Right renal cortex interstitium (tissue), 3 donors: ENCODE measurements at regions not wholly inside any gene's neighbourhood (a gene's known extent, or its start where the extent isn't known, plus 50 kb on each side); places are given as distances from the start of the nearest gene placed in this dataset.

Experiments
- DNase-seq, 3 donors: peaks; one replicate each; pipeline ENCODE4 v3.0.0-alpha.2; 2013; ENCODE audit warnings: low read depth in 3 of 3, low spot score in 2 of 3

DNA sequence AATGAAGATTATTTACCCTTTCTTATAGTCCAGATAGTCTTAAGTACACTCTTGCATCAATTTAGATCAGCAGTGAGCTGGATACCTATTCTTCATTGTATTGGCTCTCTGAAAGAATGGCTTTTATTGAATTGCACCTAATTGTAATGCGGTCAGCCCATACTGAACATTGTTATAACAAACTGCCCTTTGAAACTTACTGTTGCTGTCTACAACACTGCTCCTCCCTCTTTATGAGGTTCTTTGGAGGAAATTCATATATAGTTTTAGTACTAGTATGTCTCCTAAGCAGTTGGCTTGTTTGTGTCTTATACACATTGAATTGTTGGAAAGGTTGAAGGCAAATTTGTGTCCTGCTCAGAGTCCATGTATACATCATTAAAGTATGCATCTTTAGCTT lies 66.5 kb upstream of the UGP2 start:
- no peak for DNase-seq

DNA sequence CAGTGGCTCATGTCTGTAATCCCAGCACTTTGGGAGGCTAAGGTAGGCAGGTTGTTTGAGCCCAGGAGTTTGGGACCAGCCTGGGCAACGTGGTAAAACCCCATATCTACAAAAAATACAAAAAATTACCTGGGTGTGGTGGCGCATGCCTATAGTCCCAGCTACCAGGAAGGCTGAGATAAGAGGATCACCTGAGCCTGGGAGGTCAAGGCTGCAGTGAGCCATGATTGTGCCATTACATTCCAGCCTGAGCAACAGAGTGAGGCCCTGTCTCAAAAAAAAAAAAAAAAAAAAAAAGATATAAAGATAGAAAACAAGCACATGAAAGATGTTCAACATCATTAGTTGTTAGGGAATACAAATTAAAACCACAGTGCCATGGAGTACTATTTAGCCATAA lies 65.3 kb upstream of the UGP2 start:
- DNase-seq, result no peak

DNA sequence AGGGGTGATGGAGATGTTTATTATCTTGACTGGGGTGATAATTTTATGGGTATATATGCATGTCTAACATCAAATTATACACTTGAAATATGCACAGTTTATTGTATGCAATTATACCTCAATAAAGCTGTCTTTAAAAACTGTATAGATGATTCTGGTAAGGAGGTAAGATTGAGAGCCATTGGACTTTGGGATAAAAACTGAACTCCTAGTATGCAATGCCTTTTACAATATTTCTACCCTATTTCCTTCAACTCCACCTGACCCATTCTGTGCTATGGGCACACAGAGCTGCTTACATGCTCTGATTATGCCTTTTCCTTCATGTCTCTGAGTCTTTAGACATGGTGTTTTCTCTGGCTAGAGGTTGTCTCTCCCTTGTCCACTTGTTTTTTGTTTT lies 63.9 kb upstream of the UGP2 start:
- no peak for DNase-seq

DNA sequence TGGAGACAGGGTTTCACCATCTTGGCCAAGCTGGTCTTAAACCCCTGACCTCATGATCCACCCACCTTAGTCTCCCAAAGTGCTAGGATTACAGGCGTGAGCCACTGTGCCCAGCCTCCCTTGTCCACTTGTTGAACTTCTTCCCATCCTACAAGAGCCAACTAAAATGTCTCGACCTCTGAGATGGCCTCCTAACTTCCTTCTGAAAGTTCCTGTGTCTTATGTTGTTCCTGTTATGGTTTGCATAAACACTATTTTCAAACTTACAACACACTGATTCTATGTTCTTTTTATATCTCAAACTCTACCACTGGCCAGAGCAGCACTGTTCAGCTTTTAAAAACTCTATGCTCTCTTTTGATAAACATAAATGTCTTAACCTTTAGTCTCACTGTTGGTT lies 63.3 kb upstream of the UGP2 start:
- no peak for DNase-seq

DNA sequence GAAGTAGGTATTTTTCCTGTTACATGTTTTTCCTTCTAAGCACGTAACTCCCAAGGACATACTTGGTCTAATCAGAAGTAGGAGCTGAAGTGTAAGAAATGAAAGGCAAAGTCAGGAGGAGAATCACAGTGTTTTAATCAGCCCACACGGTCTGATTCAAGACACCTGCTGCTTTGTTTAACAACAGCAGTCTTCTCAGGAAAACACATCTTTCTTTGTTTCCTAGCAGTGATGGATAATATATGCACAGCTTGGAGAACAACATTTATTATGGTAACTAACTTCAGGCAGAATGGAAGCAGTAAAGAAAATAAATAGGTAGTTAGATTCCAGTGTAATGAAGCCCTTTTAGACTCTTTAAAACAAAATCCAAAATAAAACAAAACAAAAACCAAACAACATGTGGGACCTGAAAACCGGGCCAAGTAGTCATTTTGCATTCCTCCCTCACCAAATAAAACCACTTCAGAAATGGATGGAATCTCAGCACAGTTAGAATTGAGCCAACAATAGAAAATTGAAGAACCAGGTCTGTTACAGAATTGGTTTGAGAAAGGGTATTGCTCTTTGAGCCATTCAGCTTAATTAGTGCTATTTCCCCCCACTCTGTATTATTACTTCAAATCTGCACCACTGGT lies 61.1 kb upstream of the UGP2 start:
- DNase-seq, result no peak

DNA sequence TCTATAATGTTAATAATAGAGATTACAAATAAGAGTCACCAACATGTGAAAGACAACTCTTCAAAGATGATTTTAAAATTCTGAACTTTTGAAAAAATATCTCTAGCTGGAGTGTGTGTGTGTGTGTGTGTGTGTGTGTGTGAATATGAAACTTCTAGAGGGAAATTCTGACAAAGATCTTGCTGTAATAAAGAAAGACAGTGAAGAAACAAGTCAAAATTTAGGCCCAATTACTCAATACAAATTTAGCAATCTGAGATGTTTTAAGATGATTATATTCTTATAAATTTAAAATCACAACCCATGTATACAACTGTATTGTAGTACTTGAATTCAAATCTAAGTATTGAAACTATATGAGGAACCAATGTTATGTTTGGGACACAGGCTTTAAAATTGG lies 57.2 kb upstream of the UGP2 start:
- DNase-seq, result no peak

DNA sequence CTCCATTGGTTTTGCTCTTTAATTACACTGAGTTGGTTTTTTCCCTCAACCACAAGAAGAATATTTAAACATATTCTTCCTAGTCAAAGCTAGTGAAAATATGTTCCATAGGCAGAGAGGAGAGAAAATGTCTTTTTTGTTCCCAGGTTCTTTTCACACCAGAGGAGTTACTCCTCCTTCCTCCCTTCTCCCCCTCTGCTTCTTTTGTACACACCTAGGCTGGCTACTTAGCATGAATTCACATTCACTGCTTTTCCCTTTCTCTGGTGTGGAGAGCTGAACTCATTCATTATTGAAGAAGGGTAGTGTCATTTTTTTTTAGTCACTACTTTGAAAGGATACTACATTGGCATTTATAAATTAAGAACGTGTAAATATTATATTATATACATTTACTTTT lies 56.6 kb upstream of the UGP2 start:
- DNase-seq, result no peak

DNA sequence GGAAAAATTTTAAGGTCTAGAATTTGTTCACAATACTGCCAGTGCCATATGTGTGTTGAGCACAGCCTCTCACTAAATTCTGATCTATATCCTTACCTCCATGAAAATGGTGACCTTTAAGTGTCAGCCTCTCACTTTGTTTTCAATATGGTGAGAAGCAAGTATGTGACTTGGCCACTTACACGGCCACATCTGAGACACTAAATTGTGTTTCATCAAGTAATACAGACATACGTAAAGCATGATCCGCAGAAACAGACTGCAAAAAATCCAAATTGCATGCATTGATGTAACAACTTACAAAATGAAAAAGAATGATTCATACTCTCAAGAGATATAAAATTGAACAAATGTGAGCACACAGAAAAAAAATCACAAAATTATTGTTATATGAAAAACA lies 55.2 kb upstream of the UGP2 start:
- DNase-seq, result no peak

DNA sequence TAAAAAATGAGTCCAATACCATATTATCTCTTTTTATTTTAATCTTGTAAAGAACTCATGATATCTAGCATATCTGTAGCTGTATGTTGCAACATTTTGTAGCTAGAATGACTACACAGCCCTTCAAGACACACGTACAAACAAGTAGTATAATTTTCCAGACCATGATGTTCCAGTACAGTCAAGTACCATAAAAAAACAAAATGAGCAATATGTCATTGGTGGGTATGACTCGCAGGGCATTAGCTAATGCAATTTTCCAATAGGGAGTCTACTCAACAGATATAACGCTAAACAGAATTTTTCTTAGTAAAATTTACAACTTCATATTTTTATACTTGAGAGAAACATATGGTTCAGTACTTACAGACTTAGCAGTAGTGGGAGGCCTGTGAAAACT lies 53.6 kb upstream of the UGP2 start:
- no peak for DNase-seq

DNA sequence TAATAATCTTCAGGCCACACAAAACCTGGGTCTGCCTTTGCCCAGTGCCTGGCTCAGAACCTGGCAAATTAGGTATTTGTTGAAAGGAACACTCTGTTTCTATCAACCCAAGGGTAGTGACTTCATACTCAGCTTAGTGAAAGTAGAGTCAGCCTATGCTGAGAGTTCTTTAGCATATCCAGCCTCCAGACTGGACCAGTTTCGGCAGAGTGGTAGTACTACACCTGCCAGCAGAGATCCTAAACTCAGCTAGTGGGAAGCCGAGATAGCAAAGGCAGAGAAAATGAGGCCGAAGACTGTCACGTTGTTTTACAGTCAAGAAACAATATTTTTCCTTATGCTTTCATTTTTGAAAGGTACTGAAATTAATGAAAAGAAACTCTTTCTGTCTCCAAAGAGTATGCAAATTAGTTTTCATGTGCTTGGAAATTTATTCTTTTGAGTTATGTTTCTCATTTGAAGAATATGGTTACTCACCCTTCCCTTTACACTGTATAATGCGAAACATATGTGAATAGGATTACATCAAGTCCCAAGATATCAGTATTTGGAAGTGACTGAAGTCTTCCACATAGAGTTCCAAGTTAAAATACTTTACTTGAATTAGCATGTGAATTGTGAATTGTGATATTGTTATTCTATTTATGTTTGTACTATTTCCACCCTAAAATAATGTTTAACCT lies 52.2 kb upstream of the UGP2 start:
- no peak for DNase-seq

DNA sequence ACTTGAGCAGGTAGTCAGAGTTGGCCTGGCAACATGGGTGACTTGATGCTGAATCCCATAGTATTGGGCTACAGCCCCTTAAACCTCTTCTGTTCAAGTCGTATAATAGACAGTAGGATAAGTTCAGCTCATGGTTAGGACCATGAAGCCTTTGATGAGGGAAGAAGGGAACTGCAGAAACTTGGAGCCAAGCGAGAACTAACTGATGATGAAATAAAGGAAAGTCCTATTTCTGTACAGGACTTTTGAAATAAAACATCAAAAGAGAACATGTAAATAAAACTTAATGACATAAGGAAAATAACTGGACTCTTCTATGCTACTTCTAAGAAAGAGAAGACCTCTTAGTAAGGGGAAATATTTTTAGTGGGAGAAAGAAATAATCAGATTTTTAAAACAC lies 51.2 kb upstream of the UGP2 start:
- no peak for DNase-seq

DNA sequence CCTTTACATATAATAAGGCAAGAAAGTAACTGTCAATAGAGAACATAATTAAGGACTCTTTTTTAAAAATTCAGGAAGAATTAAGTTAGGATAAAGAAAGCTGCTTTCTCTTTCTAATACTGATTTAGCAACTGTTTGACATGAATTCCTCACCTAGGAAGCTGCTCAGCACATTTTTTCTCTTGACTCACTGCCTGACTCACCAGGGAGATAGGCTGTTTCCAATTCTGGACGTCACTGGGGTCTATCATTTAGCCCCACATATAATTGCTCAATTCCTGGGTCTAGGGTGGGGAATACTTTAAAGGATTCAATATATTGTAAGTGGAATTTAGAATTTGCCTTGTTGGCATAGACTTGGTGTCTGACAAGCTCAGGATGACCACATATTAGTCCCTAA lies 50.8 kb upstream of the UGP2 start:
- DNase-seq, result no peak

DNA sequence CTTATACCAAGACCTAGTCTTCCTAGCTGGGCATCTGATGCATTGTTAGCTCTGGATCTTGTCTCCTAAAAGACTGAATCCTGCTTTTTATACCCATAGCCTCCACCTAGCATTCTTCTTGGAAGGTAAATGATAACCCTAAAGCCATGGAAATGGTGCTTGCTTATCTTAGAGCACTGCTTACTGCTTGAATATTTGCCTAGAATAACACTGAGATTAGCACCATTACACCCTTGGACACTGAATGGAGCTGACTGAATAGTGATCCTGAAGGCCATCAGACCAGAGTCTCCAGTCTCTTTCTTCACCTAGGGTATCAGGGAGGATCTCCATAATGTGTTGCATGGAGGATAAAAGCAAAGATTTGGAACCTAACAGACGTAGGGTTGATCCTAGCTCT lies 50.3 kb upstream of the UGP2 start:
- no peak for DNase-seq
